Endothelial cell of umbilical vein (primary cell): ENCODE measurements at regions not wholly inside any gene's neighbourhood (a gene's known extent, or its start where the extent isn't known, plus 50 kb on each side); places are given as distances from the start of the nearest gene placed in this dataset.

Source experiments
- BruUV-seq: library from RNA; stranded (reverse); fragments of 400-500 nt; replicated peaks from 2 replicates; lab custom pipeline; 2021; lab: Mats Ljungman, UMichigan
- CTCF ChIA-PET: fragments of 300-600, 350-600 bp; sonication (Branson Sonifier 250); formaldehyde crosslinking; loops from one replicate; lab custom pipeline; 2021; ENCODE audit warnings: antibody characterized with exemption, inconsistent platforms; lab: Charles Lee
- POLR2A ChIA-PET: fragments of 300-600, 350-600 bp; sonication (Branson Sonifier 250); formaldehyde crosslinking; loops from one replicate; lab custom pipeline; 2021; ENCODE audit warnings: antibody characterized with exemption, inconsistent platforms; lab: Charles Lee
- DNase-seq: peaks from one replicate; pipeline ENCODE4 v3.0.0-alpha.2; 2011; ENCODE audit warnings: low read depth, low spot score
- FAIRE-seq: peaks from 2 replicates; lab custom pipeline; 2011; peaks lifted over from hg19 to GRCh38; lab: Jason Lieb, UNC
- H2AFZ ChIP-seq: 2 replicates; pipeline ENCODE4 v1.6.0; 2012; ENCODE audit warnings: low read depth, low read length, control low read depth, inconsistent platforms
- H3K27ac ChIP-seq: 2 replicates; pipeline ENCODE4 v1.5.1; 2011; ENCODE audit warnings: low read depth, mild to moderate bottlenecking, control low read depth, low read length, moderate library complexity; ENCODE audit not compliant: insufficient read depth
- H3K27me3 ChIP-seq, 2 experiments: 2 replicates each; pipeline versions ENCODE4 v1.6.0 to v1.6.1; 2011; ENCODE audit warnings: low read length in 2 of 2, mixed read lengths in 1 of 2; ENCODE audit not compliant: control insufficient read depth in 2 of 2, insufficient read depth in 2 of 2
- H3K36me3 ChIP-seq, 2 experiments: 2 replicates in 1 of 2; 3 replicates in 1 of 2; pipeline ENCODE4 v1.5.1; 2011; ENCODE audit warnings: low read length in 2 of 2, mild to moderate bottlenecking in 1 of 2, moderate library complexity in 1 of 2; ENCODE audit not compliant: control insufficient read depth in 2 of 2, insufficient read depth in 2 of 2; ENCODE audit errors: extremely low read depth in 1 of 2
- H3K4me1 ChIP-seq: 3 replicates; pipeline ENCODE4 v1.5.1; 2011; ENCODE audit warnings: mild to moderate bottlenecking, low read length; ENCODE audit not compliant: control insufficient read depth, insufficient read depth; ENCODE audit errors: extremely low read depth
- H3K4me2 ChIP-seq: 2 replicates; pipeline ENCODE4 v1.6.1; 2011; ENCODE audit warnings: low read length, control low read depth, mixed read lengths; ENCODE audit not compliant: insufficient read depth
- H3K4me3 ChIP-seq, 3 experiments: fragments of 200-600 bp in 1 of 3; sonication (generic), shearing (Covaris generic) in 1 of 3; replicated peaks in 1 of 3; 2 replicates each; pipeline ENCODE4 v1.5.1; 2011 to 2016; ENCODE audit warnings: control low read depth in 3 of 3, low read length in 3 of 3, mild to moderate bottlenecking in 2 of 3, inconsistent platforms in 1 of 3, low read depth in 1 of 3, moderate library complexity in 1 of 3; ENCODE audit not compliant: insufficient read depth in 1 of 3
- H3K79me2 ChIP-seq: 2 replicates; pipeline ENCODE4 v1.6.0; 2012; ENCODE audit warnings: low read length, inconsistent platforms; ENCODE audit not compliant: control insufficient read depth, insufficient read depth
- H3K9ac ChIP-seq: replicated peaks from 2 replicates; pipeline ENCODE3; 2011; ENCODE audit warnings: low read length, control low read depth; ENCODE audit not compliant: insufficient read depth; ENCODE audit errors: extremely low read depth
- H3K9me1 ChIP-seq: replicated peaks from 3 replicates; pipeline ENCODE4 v1.6.0; 2011; ENCODE audit warnings: mild to moderate bottlenecking, low read length; ENCODE audit not compliant: control insufficient read depth, insufficient read depth; ENCODE audit errors: extremely low read depth
- H3K9me3 ChIP-seq: replicated peaks from 2 replicates; pipeline ENCODE4 v1.5.1; 2012; ENCODE audit warnings: low read length, inconsistent platforms; ENCODE audit not compliant: control insufficient read depth, insufficient read depth
- H4K20me1 ChIP-seq: replicated peaks from 2 replicates; pipeline ENCODE3; 2011; ENCODE audit warnings: mild to moderate bottlenecking, low read length; ENCODE audit not compliant: control insufficient read depth, insufficient read depth; ENCODE audit errors: extremely low read depth
- CTCF ChIP-seq, 2 donors: IDR thresholded peaks; 1 replicate in 1 of 2; 2 replicates in 1 of 2; pipeline ENCODE4 v1.5.1; 2011; ENCODE audit warnings: low read length in 2 of 2, mild to moderate bottlenecking in 2 of 2, moderate library complexity in 2 of 2, control low read depth in 1 of 2, inconsistent platforms in 1 of 2, low read depth in 1 of 2; ENCODE audit not compliant: insufficient read depth in 1 of 2; ENCODE audit errors: extremely low read depth in 1 of 2
- EZH2 ChIP-seq: IDR thresholded peaks from 2 replicates; pipeline ENCODE4 v1.6.1; 2012; ENCODE audit warnings: borderline replicate concordance, low read depth, mild to moderate bottlenecking, moderate library complexity, low read length, inconsistent platforms; ENCODE audit not compliant: severe bottlenecking
- FOS ChIP-seq: IDR thresholded peaks from 2 replicates; pipeline ENCODE4 v1.6.1; 2011; ENCODE audit warnings: mild to moderate bottlenecking, low read length, moderate library complexity, borderline replicate concordance; ENCODE audit not compliant: insufficient read depth
- GATA2 ChIP-seq: IDR thresholded peaks from 2 replicates; pipeline ENCODE4 v1.7.0; 2011; ENCODE audit warnings: low read depth, mild to moderate bottlenecking, moderate library complexity, mixed read lengths, low read length; ENCODE audit not compliant: insufficient read length, insufficient read depth
- JUN ChIP-seq: IDR thresholded peaks from 2 replicates; pipeline ENCODE4 v1.6.1; 2011; ENCODE audit warnings: borderline replicate concordance, low read depth; ENCODE audit not compliant: insufficient read length, insufficient read depth
- MAX ChIP-seq: IDR thresholded peaks from 2 replicates; pipeline ENCODE4 v1.6.1; 2011; ENCODE audit not compliant: insufficient read depth, insufficient read length
- MYC ChIP-seq: IDR thresholded peaks from one replicate; pipeline ENCODE4 v1.6.1; 2011; ENCODE audit warnings: mild to moderate bottlenecking, low read depth, low read length
- POLR2A ChIP-seq: IDR thresholded peaks from 2 replicates; pipeline ENCODE4 v1.6.1; 2012; ENCODE audit warnings: low read depth, mild to moderate bottlenecking, control low read depth, low read length
- POLR2AphosphoS5 ChIP-seq: IDR thresholded peaks from 2 replicates; pipeline ENCODE4 v1.6.1; 2012; ENCODE audit warnings: low read depth, mild to moderate bottlenecking, control low read depth, low read length, moderate library complexity; ENCODE audit not compliant: insufficient read depth
- dilution Hi-C: fragments of 300-500 bp; cut with MboI; formaldehyde crosslinking; loops from one replicate; pipeline ENCODE4 v1.15.0; 2019; ENCODE audit warnings: low sequenced_read_pairs; ENCODE audit not compliant: extremely low pct_ligation_motif_present
- intact Hi-C: fragments of 100-400 bp; cut with micrococcal nuclease; formaldehyde crosslinking; loops from one replicate; pipeline ENCODE4 v1.10.0; 2022

GRCh38 chr6:11311970-11312369 lies 79.5 kb upstream of the NEDD9 start:
- Histone ChIP-seq H3K4me3 (no peak overlapping the region), H3K9me3 (no peaks in the 10 kb centered on the region), H3K36me3 (no peaks in the 10 kb centered on the region), H3K27me3 (no peaks in the 10 kb centered on the region), H3K9me1 (no peaks in the 10 kb centered on the region), H3K9ac (no peak overlapping the region), H3K27ac (no peak overlapping the region), H3K79me2 (no peaks in the 10 kb centered on the region), H2AFZ (no peak overlapping the region), H3K4me1 (peaks cover 18% of the 10 kb centered on the region), H4K20me1 (no peaks in the 10 kb centered on the region), H3K4me2 (no peak overlapping the region)
- no TSS peak for BruUV-seq
- intact Hi-C loops (no loop called here), dilution Hi-C loops (no loop called here)
- CTCF ChIA-PET: interaction anchor here (1.2 kb wide), 1 partner anchor 49 kb away, joined by 3 read pairs; no protein-coding TSS in a partner anchor
- DNase-seq: no peak
- FAIRE-seq: no peak
- TF ChIP-seq EZH2 (no peak), GATA2 (no peak), FOS (no peak), MAX (no peak), POLR2A (no peak), MYC (no peak), POLR2AphosphoS5 (no peak), JUN (no peak), CTCF (IDR thresholded peaks at IDR 0.05; ENCODE audit: extremely low read depth in 1 of 2, insufficient read depth in 1 of 2, low read depth in 1 of 2, low read length in 2 of 2) (no peak)
- POLR2A ChIA-PET: no interaction called here
